ENCODE measurements at regions not wholly inside any gene's neighbourhood (a gene's known extent, or its start where the extent isn't known, plus 50 kb on each side); places are given as distances from the start of the nearest gene placed in this dataset.
A peak's percentile ranks its signal among the peaks of the same experiment; 100 is the strongest.
"Not testable (repeated sequence)": the region's sequence is repeated elsewhere in the genome, so short reads cannot be mapped to it uniquely, and the experiment has no call there.

GRCh38 chr15:83380682-83381081 lies 66.5 kb upstream of the SH3GL3 start:
- TF ChIP-seq, protein P1, sequence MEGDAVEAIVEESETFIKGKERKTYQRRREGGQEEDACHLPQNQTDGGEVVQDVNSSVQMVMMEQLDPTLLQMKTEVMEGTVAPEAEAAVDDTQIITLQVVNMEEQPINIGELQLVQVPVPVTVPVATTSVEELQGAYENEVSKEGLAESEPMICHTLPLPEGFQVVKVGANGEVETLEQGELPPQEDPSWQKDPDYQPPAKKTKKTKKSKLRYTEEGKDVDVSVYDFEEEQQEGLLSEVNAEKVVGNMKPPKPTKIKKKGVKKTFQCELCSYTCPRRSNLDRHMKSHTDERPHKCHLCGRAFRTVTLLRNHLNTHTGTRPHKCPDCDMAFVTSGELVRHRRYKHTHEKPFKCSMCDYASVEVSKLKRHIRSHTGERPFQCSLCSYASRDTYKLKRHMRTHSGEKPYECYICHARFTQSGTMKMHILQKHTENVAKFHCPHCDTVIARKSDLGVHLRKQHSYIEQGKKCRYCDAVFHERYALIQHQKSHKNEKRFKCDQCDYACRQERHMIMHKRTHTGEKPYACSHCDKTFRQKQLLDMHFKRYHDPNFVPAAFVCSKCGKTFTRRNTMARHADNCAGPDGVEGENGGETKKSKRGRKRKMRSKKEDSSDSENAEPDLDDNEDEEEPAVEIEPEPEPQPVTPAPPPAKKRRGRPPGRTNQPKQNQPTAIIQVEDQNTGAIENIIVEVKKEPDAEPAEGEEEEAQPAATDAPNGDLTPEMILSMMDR (IDR thresholded peaks at IDR 0.05; ENCODE audit: low read depth, low read length, missing control alignments): peak; percentile 82
- no peak overlapping the region for H3K4me3 ChIP-seq (ENCODE audit: low read depth, low read length)
- peak; percentile 31 for DNase-seq (ENCODE audit: low read depth)

- H3K4me3 ChIP-seq (ENCODE audit: low read depth, low read length); DNase-seq (ENCODE audit: low read depth): not testable (repeated sequence)
These were observed 63.5 kb upstream of the SH3GL3 start for GRCh38 chr15:83383608-83384139.

DNA sequence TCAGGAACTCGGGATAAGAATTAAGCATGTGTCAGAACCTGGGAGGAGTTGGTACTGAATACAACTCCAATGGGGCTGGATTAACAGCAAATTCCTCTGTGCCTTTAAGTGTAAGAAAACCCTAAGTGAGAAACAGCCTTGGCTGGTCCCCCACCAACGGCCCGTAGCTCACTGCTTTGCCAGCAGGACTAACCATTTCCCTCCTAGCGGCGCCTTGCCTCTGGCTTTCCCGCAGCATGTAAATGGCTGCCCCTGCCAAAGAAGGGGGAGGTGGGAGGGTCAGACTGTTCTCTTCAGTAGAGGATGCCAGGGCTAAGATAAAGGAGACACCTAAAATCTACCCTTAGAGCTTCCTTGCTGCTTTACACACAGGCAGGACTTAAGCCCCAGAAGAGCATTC lies 51.0 kb upstream of the SH3GL3 start:
- H3K4me3 ChIP-seq (ENCODE audit: low read depth, low read length): no peak overlapping the region
- DNase-seq (ENCODE audit: low read depth): no peak
- TF ChIP-seq, protein P1 (IDR thresholded peaks at IDR 0.05; ENCODE audit: low read depth, low read length, missing control alignments): no peak

Measured in GM12864 (cell line).